Uterus (tissue), 3 donors: ENCODE measurements at regions not wholly inside any gene's neighbourhood (a gene's known extent, or its start where the extent isn't known, plus 50 kb on each side); places are given as distances from the start of the nearest gene placed in this dataset.
"Not testable (repeated sequence)": the region's sequence is repeated elsewhere in the genome, so short reads cannot be mapped to it uniquely, and the experiment has no call there.

Source experiments
- DNase-seq, 2 donors: peaks; one replicate each; pipeline ENCODE4 v3.0.0-alpha.2; 2019 to 2020
- H3K27ac ChIP-seq, 2 donors: fragments of 200-600 bp; sonication (generic); 1 replicate in 1 of 2; 2 replicates in 1 of 2; pipeline ENCODE4 v1.5.1; 2016 to 2018
- H3K27me3 ChIP-seq, 2 donors: fragments of 200-600 bp; sonication (generic); one replicate each; pipeline ENCODE4 v1.5.1; 2018 to 2019; ENCODE audit warnings: control low read depth in 1 of 2
- H3K36me3 ChIP-seq, 2 donors: fragments of 200-600 bp; sonication (generic); one replicate each; pipeline ENCODE4 v1.5.1; 2019; ENCODE audit warnings: control low read depth in 1 of 2
- H3K4me1 ChIP-seq, 2 donors: fragments of 200-600 bp; sonication (generic); one replicate each; pipeline ENCODE4 v1.5.1; 2018 to 2019; ENCODE audit warnings: control low read depth in 1 of 2
- H3K4me3 ChIP-seq, 2 donors: fragments of 200-600 bp; sonication (generic); 1 replicate in 1 of 2; 2 replicates in 1 of 2; pipeline ENCODE4 v1.5.1; 2018 to 2019; ENCODE audit warnings: mild to moderate bottlenecking in 1 of 2
- H3K9me3 ChIP-seq, 2 donors: fragments of 200-600 bp; sonication (generic); one replicate each; pipeline ENCODE4 v1.5.1; 2019; ENCODE audit warnings: control low read depth in 1 of 2
- POLR2A ChIP-seq, 2 donors: fragments of 450-650 bp; IDR thresholded peaks; one replicate each; pipeline ENCODE4 v1.6.1; 2016; ENCODE audit warnings: antibody characterized with exemption in 2 of 2, mild to moderate bottlenecking in 1 of 2, moderate library complexity in 1 of 2
- intact Hi-C: fragments of 100-400 bp; cut with DNase I; formaldehyde crosslinking; loops from one replicate; pipeline ENCODE4 v1.15.1; 2023; ENCODE audit warnings: low total_unique reads
- TF ChIP-seq, protein P1 (sequence below), 4 experiments: fragments of 200-600 bp in 2 of 4; fragments of 450-650 bp in 2 of 4; sonication (generic) in 2 of 4; IDR thresholded peaks; one replicate each; pipeline ENCODE4 v1.5.1; 2016 to 2019; ENCODE audit warnings: antibody characterized with exemption in 4 of 4, mild to moderate bottlenecking in 2 of 4, moderate library complexity in 1 of 4
- donor health status: DM: yes; HTN: yes; CAD: no.

DNA sequence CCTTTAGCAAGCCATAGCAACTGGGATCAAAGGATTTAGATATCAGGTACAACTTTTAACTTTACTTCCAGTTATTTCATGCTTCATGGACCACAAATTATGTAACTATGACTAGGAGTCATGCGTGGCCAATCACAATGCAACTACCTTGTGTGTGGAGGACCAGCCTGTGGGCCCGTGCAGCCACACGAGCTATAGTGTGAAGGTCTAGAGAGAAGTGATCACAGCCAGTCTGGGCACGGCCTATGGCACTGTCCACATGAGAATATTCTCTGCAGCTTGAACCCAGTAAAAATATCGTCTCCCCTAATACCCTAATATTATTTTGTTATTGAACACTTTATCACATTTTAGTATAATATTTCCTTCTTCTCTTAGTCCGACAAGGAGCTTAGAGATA lies 464.9 kb upstream of the MIR17HG start:
- H3K4me1 ChIP-seq: no peaks in the 10 kb centered on the region
- TF ChIP-seq, protein P1, sequence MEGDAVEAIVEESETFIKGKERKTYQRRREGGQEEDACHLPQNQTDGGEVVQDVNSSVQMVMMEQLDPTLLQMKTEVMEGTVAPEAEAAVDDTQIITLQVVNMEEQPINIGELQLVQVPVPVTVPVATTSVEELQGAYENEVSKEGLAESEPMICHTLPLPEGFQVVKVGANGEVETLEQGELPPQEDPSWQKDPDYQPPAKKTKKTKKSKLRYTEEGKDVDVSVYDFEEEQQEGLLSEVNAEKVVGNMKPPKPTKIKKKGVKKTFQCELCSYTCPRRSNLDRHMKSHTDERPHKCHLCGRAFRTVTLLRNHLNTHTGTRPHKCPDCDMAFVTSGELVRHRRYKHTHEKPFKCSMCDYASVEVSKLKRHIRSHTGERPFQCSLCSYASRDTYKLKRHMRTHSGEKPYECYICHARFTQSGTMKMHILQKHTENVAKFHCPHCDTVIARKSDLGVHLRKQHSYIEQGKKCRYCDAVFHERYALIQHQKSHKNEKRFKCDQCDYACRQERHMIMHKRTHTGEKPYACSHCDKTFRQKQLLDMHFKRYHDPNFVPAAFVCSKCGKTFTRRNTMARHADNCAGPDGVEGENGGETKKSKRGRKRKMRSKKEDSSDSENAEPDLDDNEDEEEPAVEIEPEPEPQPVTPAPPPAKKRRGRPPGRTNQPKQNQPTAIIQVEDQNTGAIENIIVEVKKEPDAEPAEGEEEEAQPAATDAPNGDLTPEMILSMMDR (IDR thresholded peaks at IDR 0.05): no peak
- TF ChIP-seq POLR2A (IDR thresholded peaks at IDR 0.05): no peak
- H3K27me3 ChIP-seq: no peaks in the 10 kb centered on the region

GRCh38 chr13:90883592-90883991 lies 463.9 kb upstream of the MIR17HG start:
- intact Hi-C loops: no loop called here
- Histone ChIP-seq H3K27ac (no peak overlapping the region), H3K9me3 (no peaks in the 10 kb centered on the region), H3K4me3 (no peak overlapping the region), H3K36me3 (no peaks in the 10 kb centered on the region), H3K27me3 (no peaks in the 10 kb centered on the region), H3K4me1 (no peaks in the 10 kb centered on the region)
- DNase-seq: no peak
- TF ChIP-seq, protein P1 (IDR thresholded peaks at IDR 0.05): no peak
- TF ChIP-seq POLR2A (IDR thresholded peaks at IDR 0.05): no peak

More for the DNA sequence above, 464.9 kb upstream of the MIR17HG start:
- Histone ChIP-seq H3K36me3 (no peaks in the 10 kb centered on the region), H3K27ac (no peak overlapping the region), H3K9me3 (no peaks in the 10 kb centered on the region), H3K4me3 (no peak overlapping the region)
- intact Hi-C loops: no loop called here
- DNase-seq: no peak

DNA sequence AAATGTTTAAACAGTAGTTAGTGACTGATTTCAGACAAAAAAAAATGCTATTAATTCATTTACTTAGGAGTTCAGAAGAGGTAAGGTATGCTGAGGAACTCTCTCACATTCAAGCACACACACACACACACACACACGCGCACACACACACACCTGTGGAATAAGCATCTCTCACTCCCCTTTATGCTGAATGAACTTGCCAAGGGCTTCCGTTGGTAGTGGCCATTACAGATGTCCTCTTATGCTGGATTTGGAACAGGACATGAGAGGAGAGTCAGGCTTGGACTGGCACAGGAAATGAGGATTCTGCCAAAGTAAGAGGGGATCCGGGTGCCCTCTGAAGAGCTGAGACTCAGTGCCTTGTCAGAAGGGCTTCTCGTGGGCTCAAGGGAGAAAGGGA lies 463.4 kb upstream of the MIR17HG start:
- Histone ChIP-seq H3K36me3 (no peaks in the 10 kb centered on the region), H3K27ac (no peak overlapping the region), H3K9me3 (no peaks in the 10 kb centered on the region), H3K4me1 (no peaks in the 10 kb centered on the region), H3K27me3 (no peaks in the 10 kb centered on the region), H3K4me3 (no peak overlapping the region)
- no peak for DNase-seq
- TF ChIP-seq POLR2A (IDR thresholded peaks at IDR 0.05): no peak
- TF ChIP-seq, protein P1 (IDR thresholded peaks at IDR 0.05): no peak
- intact Hi-C loops: no loop called here

GRCh38 chr13:90889906-90890834 lies 457.3 kb upstream of the MIR17HG start:
- Histone ChIP-seq H3K27ac (no peak overlapping the region), H3K9me3 (no peaks in the 10 kb centered on the region), H3K27me3 (no peaks in the 10 kb centered on the region), H3K4me3 (no peak overlapping the region), H3K36me3 (no peaks in the 10 kb centered on the region), H3K4me1 (no peaks in the 10 kb centered on the region)
- intact Hi-C loops: no loop called here
- TF ChIP-seq, protein P1 (IDR thresholded peaks at IDR 0.05): no peak
- no peak for TF ChIP-seq POLR2A (IDR thresholded peaks at IDR 0.05)
- DNase-seq: no peak

DNA sequence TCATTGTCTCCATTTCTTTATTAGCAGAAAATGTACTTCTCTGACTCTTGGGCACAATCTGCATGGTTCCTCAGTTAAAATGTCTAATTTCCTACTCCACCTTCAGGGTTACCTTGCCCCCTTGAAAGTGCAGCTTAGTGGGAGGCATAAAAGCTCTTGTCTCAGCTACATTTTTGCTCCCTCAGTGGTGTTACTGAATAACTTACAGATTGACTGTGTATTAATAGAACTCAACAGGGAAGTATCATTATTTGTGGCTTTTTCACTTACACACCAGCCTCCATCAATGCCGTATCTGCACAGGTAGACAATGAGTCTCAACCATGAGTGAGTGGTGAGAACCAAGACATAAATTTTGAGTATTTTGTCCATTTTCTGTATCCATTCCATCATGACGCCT lies 456.2 kb upstream of the MIR17HG start:
- no peak overlapping the region for H3K27ac ChIP-seq
- H3K4me1 ChIP-seq: no peaks in the 10 kb centered on the region
- H3K4me3 ChIP-seq: no peak overlapping the region
- intact Hi-C loops: no loop called here
- H3K36me3 ChIP-seq: no peaks in the 10 kb centered on the region
- DNase-seq: no peak
- H3K27me3 ChIP-seq: no peaks in the 10 kb centered on the region
- no peak for TF ChIP-seq POLR2A (IDR thresholded peaks at IDR 0.05)
- TF ChIP-seq, protein P1 (IDR thresholded peaks at IDR 0.05): no peak
- H3K9me3 ChIP-seq: no peaks in the 10 kb centered on the region

- H3K4me1 ChIP-seq, intact Hi-C loops, H3K27ac ChIP-seq, H3K4me3 ChIP-seq, DNase-seq, H3K36me3 ChIP-seq, H3K27me3 ChIP-seq, H3K9me3 ChIP-seq: not testable (repeated sequence)
These were observed 454.3 kb upstream of the MIR17HG start for GRCh38 chr13:90893199-90893598.
